Upper lobe of left lung (tissue), 6 donors: ENCODE measurements at regions not wholly inside any gene's neighbourhood (a gene's known extent, or its start where the extent isn't known, plus 50 kb on each side); places are given as distances from the start of the nearest gene placed in this dataset.

Experiments used
- ATAC-seq, 2 donors: fragments of 200-7000 bp; cut with Tn5 transposase; one replicate each; pipeline ENCODE4 v1.9.1; 2022; ENCODE audit warnings: mild to moderate bottlenecking in 2 of 2, moderate library complexity in 2 of 2; ENCODE audit not compliant: low FRiP score in 2 of 2
- DNase-seq, 2 donors: peaks; one replicate each; pipeline ENCODE4 v3.0.0-alpha.2; 2019 to 2020
- H3K27ac ChIP-seq, 4 donors: fragments of 200-600 bp; sonication (generic); one replicate each; pipeline ENCODE4 v1.5.1; 2016 to 2019
- H3K27me3 ChIP-seq, 4 donors: fragments of 200-600 bp; sonication (generic); one replicate each; pipeline ENCODE4 v1.5.1; 2017 to 2019
- H3K36me3 ChIP-seq, 4 donors: fragments of 200-600 bp; sonication (generic); one replicate each; pipeline ENCODE4 v1.5.1; 2016 to 2019
- H3K4me1 ChIP-seq, 4 donors: fragments of 200-600 bp; sonication (generic); one replicate each; pipeline ENCODE4 v1.5.1; 2018 to 2019
- H3K4me3 ChIP-seq, 4 donors: fragments of 200-600 bp; sonication (generic); one replicate each; pipeline ENCODE4 v1.5.1; 2017 to 2019; ENCODE audit warnings: mild to moderate bottlenecking in 2 of 4, moderate library complexity in 1 of 4
- H3K9me3 ChIP-seq, 4 donors: fragments of 200-600 bp; sonication (generic); one replicate each; pipeline ENCODE4 v1.5.1; 2018 to 2019
- CTCF ChIP-seq, 6 experiments: fragments of 450-650 bp in 4 of 6; fragments of 200-600 bp in 2 of 6; sonication (generic) in 2 of 6; IDR thresholded peaks; one replicate each; pipeline ENCODE4 v1.5.1; 2016 to 2019; ENCODE audit warnings: antibody characterized with exemption in 6 of 6
- EP300 ChIP-seq, 4 donors: sonication (generic); formaldehyde crosslinking; IDR thresholded peaks; one replicate each; pipeline ENCODE4 v1.5.1; 2017; ENCODE audit warnings: antibody characterized with exemption in 4 of 4, control low read depth in 2 of 4
- POLR2A ChIP-seq, 4 donors: fragments of 450-650 bp; IDR thresholded peaks; one replicate each; pipeline ENCODE4 v1.5.1; 2016 to 2017; ENCODE audit warnings: antibody characterized with exemption in 4 of 4, mild to moderate bottlenecking in 2 of 4
- POLR2AphosphoS5 ChIP-seq, 2 donors: sonication (generic); formaldehyde crosslinking; IDR thresholded peaks; one replicate each; pipeline ENCODE4 v1.5.1; 2017; ENCODE audit warnings: antibody characterized with exemption in 2 of 2
- WGBS, 2 donors: methylation state at CpG; one replicate each; pipeline ENCODE4 v1.1.5; 2017 to 2018; 5-methylcytosine and 5-hydroxymethylcytosine counted together
- donor health status: DM: no; HTN: no; CAD: no; lungs with moderate emphysema.
- donor health status: DM: no; HTN: yes; CAD: no; lungs with severe emphysema.

- 94 to 100% methylated on average over 6 to 7 of the region's 7 CpGs for WGBS, 2 donors
- Histone ChIP-seq H3K27me3 (no peaks in the 10 kb centered on the region), H3K36me3 (no peaks in the 10 kb centered on the region), H3K9me3 (no peaks in the 10 kb centered on the region), H3K4me3 (no peak overlapping the region), H3K4me1 (no peaks in the 10 kb centered on the region), H3K27ac (no peak overlapping the region)
- ATAC-seq (no peak), DNase-seq (no peak)
- TF ChIP-seq CTCF (IDR thresholded peaks at IDR 0.05) (no peak), POLR2A (IDR thresholded peaks at IDR 0.05) (no peak), POLR2AphosphoS5 (IDR thresholded peaks at IDR 0.05) (no peak), EP300 (IDR thresholded peaks at IDR 0.05) (no peak)
Measured at GRCh38 chr17:79505199-79505598, 105.7 kb downstream of the RBFOX3 start.

- Histone ChIP-seq H3K4me1 (no peaks in the 10 kb centered on the region), H3K27me3 (no peaks in the 10 kb centered on the region), H3K9me3 (no peaks in the 10 kb centered on the region), H3K4me3 (no peak overlapping the region), H3K36me3 (no peaks in the 10 kb centered on the region), H3K27ac (no peak overlapping the region)
- no peak for ATAC-seq
- no peak for TF ChIP-seq POLR2A (IDR thresholded peaks at IDR 0.05)
- TF ChIP-seq EP300 (IDR thresholded peaks at IDR 0.05), result no peak
- TF ChIP-seq CTCF (IDR thresholded peaks at IDR 0.05), result no peak
- TF ChIP-seq POLR2AphosphoS5 (IDR thresholded peaks at IDR 0.05), result no peak
- 76 to 82% methylated on average over 11 to 13 of the region's 13 CpGs for WGBS, 2 donors
- no peak for DNase-seq
Measured at GRCh38 chr17:79504181-79504605, 106.7 kb downstream of the RBFOX3 start.

DNA sequence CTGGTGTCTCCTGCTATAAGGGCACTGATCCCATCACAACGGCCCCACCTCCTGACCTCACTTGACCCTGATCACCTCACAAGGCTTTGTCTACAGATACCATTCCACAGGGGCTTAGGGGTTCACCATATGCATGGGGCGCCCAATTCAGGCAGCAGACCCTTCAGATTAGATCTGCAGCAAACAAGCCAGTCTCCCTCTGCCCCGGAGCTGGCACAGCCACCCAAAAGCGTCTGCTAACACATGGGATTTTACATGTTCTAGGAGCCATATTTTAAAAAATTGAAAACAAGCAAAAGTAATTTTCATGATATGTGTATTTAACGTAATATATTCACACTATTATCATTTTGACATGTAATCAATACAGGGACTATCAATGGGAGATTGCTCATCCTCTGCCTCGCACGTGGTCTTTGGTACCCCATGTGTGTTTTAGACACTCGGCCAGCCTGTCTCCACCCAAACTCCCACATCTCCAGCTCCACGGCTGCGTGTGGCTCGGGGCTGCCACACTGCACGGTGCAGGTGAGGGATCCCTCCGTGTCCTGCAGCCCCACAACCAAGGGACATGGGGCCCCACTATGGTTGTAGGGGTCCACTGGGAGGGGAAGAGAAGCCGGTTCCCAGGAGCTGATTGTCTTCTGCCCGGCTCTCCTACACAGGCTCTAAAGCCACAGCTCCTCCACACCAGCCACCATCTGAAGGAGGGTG, 107.6 kb downstream of the RBFOX3 start:
- TF ChIP-seq CTCF (IDR thresholded peaks at IDR 0.05) (no peak), POLR2A (IDR thresholded peaks at IDR 0.05) (no peak), EP300 (IDR thresholded peaks at IDR 0.05) (no peak), POLR2AphosphoS5 (IDR thresholded peaks at IDR 0.05) (no peak)
- H3K27ac ChIP-seq, result no peak overlapping the region
- 82 to 84% methylated on average over 8 to 15 of the region's 15 CpGs for WGBS, 2 donors
- H3K27me3 ChIP-seq, result no peaks in the 10 kb centered on the region
- no peaks in the 10 kb centered on the region for H3K9me3 ChIP-seq
- DNase-seq, result peak in 1 of 2 donors; percentile 32
- ATAC-seq, result no peak
- no peaks in the 10 kb centered on the region for H3K4me1 ChIP-seq
- H3K36me3 ChIP-seq, result no peaks in the 10 kb centered on the region
- no peak overlapping the region for H3K4me3 ChIP-seq

GRCh38 chr17:79501910-79502309, 108.9 kb downstream of the RBFOX3 start:
- no peaks in the 10 kb centered on the region for H3K27me3 ChIP-seq
- TF ChIP-seq CTCF (IDR thresholded peaks at IDR 0.05) (no peak), POLR2A (IDR thresholded peaks at IDR 0.05) (no peak), POLR2AphosphoS5 (IDR thresholded peaks at IDR 0.05) (no peak), EP300 (IDR thresholded peaks at IDR 0.05) (no peak)
- H3K4me3 ChIP-seq, result no peak overlapping the region
- H3K36me3 ChIP-seq, result no peaks in the 10 kb centered on the region
- no peaks in the 10 kb centered on the region for H3K9me3 ChIP-seq
- DNase-seq (no peak), ATAC-seq (no peak)
- no peak overlapping the region for H3K27ac ChIP-seq
- no peaks in the 10 kb centered on the region for H3K4me1 ChIP-seq
- 80 to 88% methylated on average over 3 of the region's 3 CpGs for WGBS, 2 donors
